Stimulated activated CD4-positive, alpha-beta T cell treated with anti-CD3 and anti-CD28 coated beads, TNF-alpha, amount 100 ng/mL, for 1 hour (primary cell): ENCODE measurements at regions not wholly inside any gene's neighbourhood (a gene's known extent, or its start where the extent isn't known, plus 50 kb on each side); places are given as distances from the start of the nearest gene placed in this dataset.
"Not testable (repeated sequence)": the region's sequence is repeated elsewhere in the genome, so short reads cannot be mapped to it uniquely, and the experiment has no call there.

ENCODE experiments used
- DNase-seq, 3 donors: peaks; one replicate each; pipeline ENCODE4 v3.0.0-alpha.2; 2020; ENCODE audit warnings: low read depth in 3 of 3, low spot score in 1 of 3

- no peak for DNase-seq
Observed at GRCh38 chr7:32658467-32658869, 163.2 kb downstream of the AVL9 start.

GRCh38 chr7:32658034-32658433 is 162.7 kb downstream of the AVL9 start:
- DNase-seq = no peak

- not testable (repeated sequence) for DNase-seq
Observed at GRCh38 chr7:32654549-32654948, 159.3 kb downstream of the AVL9 start.

GRCh38 chr7:32650356-32650755 is 155.1 kb downstream of the AVL9 start:
- not testable (repeated sequence) for DNase-seq

- no peak for DNase-seq
Observed at GRCh38 chr7:32648408-32649156, 153.3 kb downstream of the AVL9 start.

GRCh38 chr7:32645255-32645654 is 150.0 kb downstream of the AVL9 start:
- not testable (repeated sequence) for DNase-seq

- DNase-seq = no peak
Observed at GRCh38 chr7:32643194-32643593, 147.9 kb downstream of the AVL9 start.

GRCh38 chr7:32639122-32639521 is 143.8 kb downstream of the AVL9 start:
- DNase-seq = no peak

GRCh38 chr7:32638479-32639121 is 143.3 kb downstream of the AVL9 start:
- DNase-seq = not testable (repeated sequence)
